H9 (cell line): ENCODE measurements at regions not wholly inside any gene's neighbourhood (a gene's known extent, or its start where the extent isn't known, plus 50 kb on each side); places are given as distances from the start of the nearest gene placed in this dataset.
A peak's percentile ranks its signal among the peaks of the same experiment; 100 is the strongest.

Experiments used
- DNase-seq: peaks from one replicate; pipeline ENCODE4 v3.0.0-alpha.2; 2017
- H2AFZ ChIP-seq: one replicate; pipeline ENCODE4 v1.6.1; 2013; ENCODE audit warnings: mild to moderate bottlenecking, low read length, control low read depth, moderate library complexity
- H2AK5ac ChIP-seq: 2 replicates; pipeline ENCODE4 v1.6.1; 2013; ENCODE audit warnings: low read length, control low read depth, mixed read lengths; ENCODE audit not compliant: insufficient read length
- H2BK120ac ChIP-seq: one replicate; pipeline ENCODE4 v1.6.1; 2013; ENCODE audit warnings: low read depth, mild to moderate bottlenecking, low read length, control low read depth, inconsistent platforms; ENCODE audit not compliant: poor library complexity, severe bottlenecking
- H2BK12ac ChIP-seq: 2 replicates; pipeline ENCODE4 v1.6.1; 2013; ENCODE audit warnings: low read length, control low read depth, mixed read lengths, low read depth; ENCODE audit not compliant: insufficient read length
- H2BK15ac ChIP-seq: 2 replicates; pipeline ENCODE4 v1.6.1; 2013; ENCODE audit warnings: low read depth, low read length, control low read depth
- H2BK20ac ChIP-seq: one replicate; pipeline ENCODE4 v1.6.1; 2013; ENCODE audit warnings: low read depth, mild to moderate bottlenecking, low read length, control low read depth, inconsistent platforms; ENCODE audit not compliant: poor library complexity, severe bottlenecking
- H2BK5ac ChIP-seq: 2 replicates; pipeline ENCODE4 v1.6.1; 2013; ENCODE audit warnings: low read length, control low read depth, mixed read lengths; ENCODE audit not compliant: insufficient read length
- H3K14ac ChIP-seq: 2 replicates; pipeline ENCODE4 v1.6.1; 2013; ENCODE audit warnings: low read length, control low read depth; ENCODE audit not compliant: insufficient read depth
- H3K18ac ChIP-seq: 2 replicates; pipeline ENCODE4 v1.6.1; 2013; ENCODE audit warnings: low read depth, mild to moderate bottlenecking, mixed read lengths, low read length, control low read depth; ENCODE audit not compliant: insufficient read length
- H3K23ac ChIP-seq: 2 replicates; pipeline ENCODE4 v1.6.1; 2013; ENCODE audit warnings: low read length, control low read depth, mixed read lengths, low read depth; ENCODE audit not compliant: insufficient read length
- H3K23me2 ChIP-seq: 2 replicates; pipeline ENCODE4 v1.6.1; 2013; ENCODE audit warnings: low read depth, mild to moderate bottlenecking, mixed read lengths, low read length, control low read depth; ENCODE audit not compliant: insufficient read length, poor library complexity, severe bottlenecking
- H3K27ac ChIP-seq: 2 replicates; pipeline ENCODE4 v1.5.1; 2013; ENCODE audit warnings: low read length, control low read depth, mixed read lengths, low read depth; ENCODE audit not compliant: insufficient read length
- H3K27me3 ChIP-seq: 2 replicates; pipeline ENCODE4 v1.6.1; 2013; ENCODE audit warnings: low read length, control low read depth, inconsistent platforms; ENCODE audit not compliant: insufficient read depth
- H3K4ac ChIP-seq: 2 replicates; pipeline ENCODE4 v1.6.1; 2013; ENCODE audit warnings: low read depth, mild to moderate bottlenecking, control low read depth, inconsistent platforms, low read length, moderate library complexity
- H3K4me1 ChIP-seq: 2 replicates; pipeline ENCODE4 v1.6.1; 2013; ENCODE audit warnings: low read length, control low read depth, inconsistent platforms; ENCODE audit not compliant: insufficient read depth
- H3K4me2 ChIP-seq: 2 replicates; pipeline ENCODE4 v1.6.1; 2013; ENCODE audit warnings: low read length, control low read depth, mixed read lengths; ENCODE audit not compliant: insufficient read length, insufficient read depth
- H3K56ac ChIP-seq: 2 replicates; pipeline ENCODE4 v1.6.1; 2013; ENCODE audit warnings: low read depth, mild to moderate bottlenecking, mixed read lengths, low read length, control low read depth; ENCODE audit not compliant: insufficient read length
- H3K79me1 ChIP-seq: 2 replicates; pipeline ENCODE4 v1.6.1; 2013; ENCODE audit warnings: low read depth, mild to moderate bottlenecking, moderate library complexity, low read length, control low read depth, inconsistent platforms; ENCODE audit not compliant: insufficient read depth, poor library complexity, severe bottlenecking
- H3K79me2 ChIP-seq: 2 replicates; pipeline ENCODE4 v1.6.1; 2013; ENCODE audit warnings: low read length, control low read depth, inconsistent platforms; ENCODE audit not compliant: insufficient read depth
- H3K9ac ChIP-seq: 2 replicates; pipeline ENCODE4 v1.6.1; 2013; ENCODE audit warnings: low read length, control low read depth, mixed read lengths; ENCODE audit not compliant: insufficient read length; ENCODE audit errors: extremely low read depth
- H3K9me3 ChIP-seq: one replicate; pipeline ENCODE4 v1.6.1; 2013; ENCODE audit warnings: low read depth, low read length, inconsistent platforms; ENCODE audit not compliant: control insufficient read depth
- H3T11ph ChIP-seq: one replicate; pipeline ENCODE4 v1.6.1; 2013; ENCODE audit warnings: mild to moderate bottlenecking, low read length, control low read depth, inconsistent platforms
- H4K20me1 ChIP-seq: one replicate; pipeline ENCODE4 v1.6.1; 2013; ENCODE audit not compliant: control insufficient read depth, insufficient read length, insufficient read depth
- H4K5ac ChIP-seq: 2 replicates; pipeline ENCODE4 v1.6.1; 2013; ENCODE audit warnings: low read depth, mild to moderate bottlenecking, mixed read lengths, low read length, control low read depth; ENCODE audit not compliant: insufficient read length
- H4K8ac ChIP-seq: replicated peaks from 2 replicates; pipeline ENCODE4 v1.6.1; 2013; ENCODE audit warnings: low read length, control low read depth, mixed read lengths, low read depth; ENCODE audit not compliant: insufficient read length
- H4K91ac ChIP-seq: 2 replicates; pipeline ENCODE4 v1.6.1; 2013; ENCODE audit warnings: low read depth, mild to moderate bottlenecking, moderate library complexity, mixed read lengths, low read length, control low read depth; ENCODE audit not compliant: insufficient read length
- H3K27ac Mint-ChIP-seq, 3 experiments: 2 replicates in 2 of 3; 3 replicates in 1 of 3; pipeline ENCODE4 v1.8.0; 2020 to 2021; ENCODE audit warnings: mixed read lengths in 3 of 3, mild to moderate bottlenecking in 1 of 3, moderate library complexity in 1 of 3
- H3K27me3 Mint-ChIP-seq: 2 replicates; pipeline ENCODE4 v1.8.0; 2021; ENCODE audit warnings: low read depth, mild to moderate bottlenecking, moderate library complexity, mixed read lengths
- H3K36me3 Mint-ChIP-seq, 3 experiments: 2 replicates in 2 of 3; 3 replicates in 1 of 3; pipeline ENCODE4 v1.8.0; 2020 to 2021; ENCODE audit warnings: low read depth in 3 of 3, mixed read lengths in 3 of 3; ENCODE audit not compliant: insufficient read depth in 1 of 3
- H3K4me1 Mint-ChIP-seq, 2 experiments: 2 replicates each; pipeline ENCODE4 v1.8.0; 2020; ENCODE audit warnings: mixed read lengths in 2 of 2
- H3K4me3 Mint-ChIP-seq, 2 experiments: 2 replicates in 1 of 2; 3 replicates in 1 of 2; pipeline ENCODE4 v1.8.0; 2020 to 2021; ENCODE audit warnings: mild to moderate bottlenecking in 2 of 2, mixed read lengths in 2 of 2, moderate library complexity in 1 of 2
- H3K9me3 Mint-ChIP-seq, 2 experiments: 2 replicates in 1 of 2; 3 replicates in 1 of 2; pipeline ENCODE4 v1.8.0; 2020; ENCODE audit warnings: mild to moderate bottlenecking in 2 of 2, mixed read lengths in 2 of 2, moderate library complexity in 1 of 2
- CTCF ChIP-seq: fragments of 200-600 bp; sonication (generic); conservative IDR thresholded peaks from 3 replicates; pipeline ENCODE4 v1.8.0; 2021; ENCODE audit warnings: antibody characterized with exemption, mild to moderate bottlenecking
- WGBS: extraction: QIAGEN DNeasy Blood & Tissue Kit; methylation state at CpG from one replicate; pipeline ENCODE4 v1.1.7; 2013; ENCODE audit warnings: missing lambda C conversion rate, low lambda C conversion rate, mixed read lengths; ENCODE audit not compliant: insufficient read length; ENCODE audit errors: extremely low coverage; 5-methylcytosine and 5-hydroxymethylcytosine counted together

- H3K4ac ChIP-seq = no peak overlapping the region
Measured at GRCh38 chrX:125940985-125941384, 225.1 kb downstream of the DCAF12L2 start.

More at GRCh38 chrX:125940985-125941384, 225.1 kb downstream of the DCAF12L2 start:
- Histone ChIP-seq H3K56ac (no peak overlapping the region), H3K18ac (no peak overlapping the region), H2BK15ac (no peak overlapping the region), H2BK5ac (no peak overlapping the region), H2BK12ac (no peak overlapping the region), H3K9me3 (peaks cover 18% of the 10 kb centered on the region), H2BK120ac (no peak overlapping the region), H3T11ph (no peak overlapping the region), H3K23me2 (no peaks in the 10 kb centered on the region), H3K27me3 (no peaks in the 10 kb centered on the region), H2BK20ac (no peak overlapping the region), H4K5ac (no peak overlapping the region), H3K4me2 (no peak overlapping the region), H4K91ac (no peak overlapping the region), H3K9ac (no peak overlapping the region), H3K27ac (no peak overlapping the region), H4K20me1 (no peaks in the 10 kb centered on the region), H2AK5ac (no peak overlapping the region), H3K4me1 (no peaks in the 10 kb centered on the region), H3K79me1 (no peaks in the 10 kb centered on the region), H2AFZ (no peak overlapping the region), H3K23ac (no peak overlapping the region), H3K79me2 (no peaks in the 10 kb centered on the region), H4K8ac (no peak overlapping the region), H3K14ac (no peak overlapping the region)
- peak overlapping the region in 1 of 3 experiments; percentile 80; a peak in 1 of 7 replicates for H3K27ac Mint-ChIP-seq
- peaks cover 34 to 56% of the 10 kb centered on the region in 2 experiments for H3K9me3 Mint-ChIP-seq
- no peak overlapping the region for H3K4me3 Mint-ChIP-seq
- no peaks in the 10 kb centered on the region; the same call in 1 of the 2 replicates for H3K27me3 Mint-ChIP-seq
- no peak for DNase-seq
- no peak for TF ChIP-seq CTCF
- no CpG with 5 or more reads among the region's 1 CpG for WGBS
- no peaks in the 10 kb centered on the region for H3K4me1 Mint-ChIP-seq
- H3K36me3 Mint-ChIP-seq = peaks cover 4 to 17% (median 15%) of the 10 kb centered on the region in 3 experiments; a peak in 4 of 7 replicates
